Lung (tissue), 11 donors: ENCODE measurements at regions not wholly inside any gene's neighbourhood (a gene's known extent, or its start where the extent isn't known, plus 50 kb on each side); places are given as distances from the start of the nearest gene placed in this dataset.

ENCODE experiments used
- ATAC-seq: fragments of 200-7000 bp; cut with Tn5 transposase; one replicate; pipeline ENCODE4 v1.9.1; 2020; ENCODE audit warnings: moderate number of reproducible peaks; ENCODE audit not compliant: insufficient read depth, low FRiP score
- DNase-seq, 3 donors: peaks; one replicate each; pipeline ENCODE4 v3.0.0-alpha.2; 2013 to 2017
- H3K27ac ChIP-seq, 2 donors: one replicate each; pipeline ENCODE4 v1.5.1; 2013; ENCODE audit warnings: mild to moderate bottlenecking in 2 of 2, moderate library complexity in 2 of 2, control low read depth in 1 of 2, inconsistent platforms in 1 of 2, low read depth in 1 of 2, low read length in 1 of 2
- H3K27me3 ChIP-seq, 3 donors: one replicate each; pipeline ENCODE4 v1.5.1; 2013; ENCODE audit warnings: low read length in 2 of 3; ENCODE audit not compliant: control insufficient read depth in 3 of 3, insufficient read depth in 3 of 3
- H3K36me3 ChIP-seq, 4 donors: one replicate each; pipeline ENCODE4 v1.5.1; 2013; ENCODE audit warnings: low read length in 4 of 4, mild to moderate bottlenecking in 1 of 4, moderate library complexity in 1 of 4; ENCODE audit not compliant: control insufficient read depth in 4 of 4, insufficient read depth in 4 of 4
- H3K4me1 ChIP-seq, 5 donors: one replicate each; pipeline ENCODE4 v1.5.1; 2013; ENCODE audit warnings: low read length in 5 of 5, mild to moderate bottlenecking in 2 of 5, moderate library complexity in 1 of 5; ENCODE audit not compliant: control insufficient read depth in 5 of 5, insufficient read depth in 5 of 5
- H3K4me3 ChIP-seq: one replicate; pipeline ENCODE4 v1.5.1; 2013; ENCODE audit warnings: mild to moderate bottlenecking, control low read depth, moderate library complexity
- H3K9ac ChIP-seq, 2 donors: one replicate each; pipeline ENCODE4 v1.5.1; 2013; ENCODE audit warnings: low read length in 2 of 2, control low read depth in 1 of 2; ENCODE audit not compliant: insufficient read depth in 1 of 2
- H3K9me3 ChIP-seq, 4 donors: one replicate each; pipeline ENCODE4 v1.5.1; 2013; ENCODE audit warnings: low read length in 3 of 4, mild to moderate bottlenecking in 1 of 4, moderate library complexity in 1 of 4; ENCODE audit not compliant: control insufficient read depth in 4 of 4, insufficient read depth in 3 of 4
- WGBS, 2 donors: extraction: QIAGEN DNeasy Blood & Tissue Kit; methylation state at CpG; one replicate each; pipeline ENCODE4 v1.1.7; 2013; 5-methylcytosine and 5-hydroxymethylcytosine counted together
- TF ChIP-seq, protein P1 (sequence below): IDR thresholded peaks from 2 replicates; pipeline ENCODE4 v1.5.1; 2012; ENCODE audit warnings: mild to moderate bottlenecking; ENCODE audit errors: control extremely low read depth, extremely low read depth
- donor health status: control.
- donor health status: control.
- donor health status: Bipolar disorder and iron deficiency.
- donor health status: healthy.
- donor health status: DM: yes; HTN: yes; CAD: no.

DNA sequence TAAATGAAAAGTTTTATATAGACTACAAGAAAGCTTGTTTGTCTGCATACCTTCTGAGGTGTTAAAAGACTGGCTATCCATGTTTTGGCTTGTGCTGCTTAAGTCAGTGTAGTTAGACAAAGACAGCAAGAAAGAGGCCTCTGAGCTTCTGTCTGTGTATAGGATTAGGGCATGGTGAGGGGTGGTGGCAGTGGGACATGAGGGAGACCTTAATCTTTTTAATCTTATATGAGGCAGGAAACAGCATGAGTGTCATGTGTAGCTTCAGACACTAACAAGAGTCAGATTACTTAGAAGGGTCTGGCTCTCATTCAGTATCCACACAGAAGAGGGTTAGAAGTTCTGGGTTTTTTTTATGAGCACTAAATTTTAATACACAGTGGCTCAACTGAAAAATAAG lies 213.3 kb downstream of the GABRG1 start:
- Histone ChIP-seq H3K9me3 (no peaks in the 10 kb centered on the region), H3K27me3 (no peaks in the 10 kb centered on the region), H3K4me3 (no peak overlapping the region), H3K27ac (no peak overlapping the region), H3K36me3 (no peaks in the 10 kb centered on the region), H3K9ac (no peak overlapping the region), H3K4me1 (no peaks in the 10 kb centered on the region)
- DNase-seq (no peak), ATAC-seq (no peak)
- TF ChIP-seq, protein P1, sequence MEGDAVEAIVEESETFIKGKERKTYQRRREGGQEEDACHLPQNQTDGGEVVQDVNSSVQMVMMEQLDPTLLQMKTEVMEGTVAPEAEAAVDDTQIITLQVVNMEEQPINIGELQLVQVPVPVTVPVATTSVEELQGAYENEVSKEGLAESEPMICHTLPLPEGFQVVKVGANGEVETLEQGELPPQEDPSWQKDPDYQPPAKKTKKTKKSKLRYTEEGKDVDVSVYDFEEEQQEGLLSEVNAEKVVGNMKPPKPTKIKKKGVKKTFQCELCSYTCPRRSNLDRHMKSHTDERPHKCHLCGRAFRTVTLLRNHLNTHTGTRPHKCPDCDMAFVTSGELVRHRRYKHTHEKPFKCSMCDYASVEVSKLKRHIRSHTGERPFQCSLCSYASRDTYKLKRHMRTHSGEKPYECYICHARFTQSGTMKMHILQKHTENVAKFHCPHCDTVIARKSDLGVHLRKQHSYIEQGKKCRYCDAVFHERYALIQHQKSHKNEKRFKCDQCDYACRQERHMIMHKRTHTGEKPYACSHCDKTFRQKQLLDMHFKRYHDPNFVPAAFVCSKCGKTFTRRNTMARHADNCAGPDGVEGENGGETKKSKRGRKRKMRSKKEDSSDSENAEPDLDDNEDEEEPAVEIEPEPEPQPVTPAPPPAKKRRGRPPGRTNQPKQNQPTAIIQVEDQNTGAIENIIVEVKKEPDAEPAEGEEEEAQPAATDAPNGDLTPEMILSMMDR: no peak

- WGBS, 2 donors: 59 to 66% methylated on average over 4 of the region's 4 CpGs
- no peak for ATAC-seq
- no peaks in the 10 kb centered on the region for H3K4me1 ChIP-seq
- peaks cover 0 to 3% (median 1%) of the 10 kb centered on the region in 4 donors for H3K9me3 ChIP-seq
- TF ChIP-seq, protein P1: no peak
- no peaks in the 10 kb centered on the region for H3K27me3 ChIP-seq
- no peak overlapping the region for H3K9ac ChIP-seq
- H3K4me3 ChIP-seq: no peak overlapping the region
- no peak overlapping the region for H3K27ac ChIP-seq
- DNase-seq: no peak
- no peaks in the 10 kb centered on the region for H3K36me3 ChIP-seq
Observed at GRCh38 chr4:45897946-45898585, 225.8 kb downstream of the GABRG1 start.

DNA sequence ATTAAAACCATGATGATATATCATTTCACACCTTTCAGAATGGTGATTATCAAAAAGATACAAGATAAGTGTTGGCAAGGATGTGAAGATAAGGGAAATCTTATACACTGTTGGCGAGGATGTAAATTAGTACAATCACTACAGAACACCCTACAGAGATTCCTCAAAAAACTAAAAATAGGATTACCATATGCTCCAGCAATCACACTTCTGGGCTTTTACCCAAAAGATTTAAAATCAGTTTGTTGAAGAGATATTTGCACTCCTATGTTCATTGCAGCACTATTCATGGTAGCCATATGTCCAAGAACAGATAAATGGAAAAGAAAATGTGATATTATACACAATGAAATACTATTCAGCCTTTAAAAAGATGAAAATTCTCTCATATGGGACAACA lies 240.4 kb downstream of the GABRG1 start:
- H3K9me3 ChIP-seq: peaks cover 0 to 3% (median 0%) of the 10 kb centered on the region in 4 donors
- H3K36me3 ChIP-seq: no peaks in the 10 kb centered on the region
- ATAC-seq (no peak), DNase-seq (no peak)
- no peaks in the 10 kb centered on the region for H3K27me3 ChIP-seq
- H3K27ac ChIP-seq: no peak overlapping the region
- no peak overlapping the region for H3K9ac ChIP-seq
- 78 to 86% methylated on average over 1 of the region's 1 CpG for WGBS, 2 donors
- H3K4me1 ChIP-seq: no peaks in the 10 kb centered on the region
- no peak overlapping the region for H3K4me3 ChIP-seq
- TF ChIP-seq, protein P1: no peak

GRCh38 chr4:45876235-45876890 lies 247.5 kb downstream of the GABRG1 start:
- Histone ChIP-seq H3K36me3 (no peaks in the 10 kb centered on the region), H3K4me3 (no peak overlapping the region), H3K9ac (no peak overlapping the region), H3K9me3 (no peaks in the 10 kb centered on the region), H3K27me3 (no peaks in the 10 kb centered on the region), H3K27ac (no peak overlapping the region), H3K4me1 (no peaks in the 10 kb centered on the region)
- ATAC-seq: no peak
- DNase-seq: no peak
- WGBS, 2 donors: 90% methylated on average over 2 of the region's 2 CpGs
- TF ChIP-seq, protein P1: no peak
